Effector CD8-positive, alpha-beta T cell (primary cell): ENCODE measurements at regions not wholly inside any gene's neighbourhood (a gene's known extent, or its start where the extent isn't known, plus 50 kb on each side); places are given as distances from the start of the nearest gene placed in this dataset.

ENCODE experiments used
- DNase-seq: peaks from one replicate; lab custom pipeline; 2025; lab: John Stamatoyannopoulos, UW

- no peak for DNase-seq
Measured at GRCh38 chr2:41933046-41933420, 114.8 kb upstream of the PKDCC start.

GRCh38 chr2:41933585-41934320 lies 114.1 kb upstream of the PKDCC start:
- no peak for DNase-seq

- no peak for DNase-seq
Measured at GRCh38 chr2:41934329-41934958, 113.4 kb upstream of the PKDCC start.

- no peak for DNase-seq
Measured at GRCh38 chr2:41935002-41935401, 112.8 kb upstream of the PKDCC start.

- DNase-seq = no peak
Measured at GRCh38 chr2:41935825-41936224, 112.0 kb upstream of the PKDCC start.

- DNase-seq = no peak
Measured at GRCh38 chr2:41936771-41937463, 110.9 kb upstream of the PKDCC start.

GRCh38 chr2:41937464-41937906 lies 110.3 kb upstream of the PKDCC start:
- DNase-seq = no peak

- DNase-seq = no peak
Measured at GRCh38 chr2:41937921-41938708, 109.7 kb upstream of the PKDCC start.

GRCh38 chr2:41940060-41940744 lies 107.6 kb upstream of the PKDCC start:
- DNase-seq = no peak

- DNase-seq = no peak
Measured at GRCh38 chr2:41940745-41941063, 107.1 kb upstream of the PKDCC start.

- no peak for DNase-seq
Measured at GRCh38 chr2:41941831-41942230, 106.0 kb upstream of the PKDCC start.

- no peak for DNase-seq
Measured at GRCh38 chr2:41942278-41942677, 105.5 kb upstream of the PKDCC start.

GRCh38 chr2:41943159-41943558 lies 104.7 kb upstream of the PKDCC start:
- no peak for DNase-seq

- DNase-seq = no peak
Measured at GRCh38 chr2:41944220-41944880, 103.5 kb upstream of the PKDCC start.

GRCh38 chr2:41947701-41948396 lies 100.0 kb upstream of the PKDCC start:
- DNase-seq = no peak

GRCh38 chr2:41948397-41948763 lies 99.4 kb upstream of the PKDCC start:
- no peak for DNase-seq

- no peak for DNase-seq
Measured at GRCh38 chr2:41949091-41949882, 98.5 kb upstream of the PKDCC start.

- DNase-seq = no peak
Measured at GRCh38 chr2:41949883-41950665, 97.7 kb upstream of the PKDCC start.

GRCh38 chr2:41950666-41950960 lies 97.2 kb upstream of the PKDCC start:
- no peak for DNase-seq
